ENCODE measurements at regions not wholly inside any gene's neighbourhood (a gene's known extent, or its start where the extent isn't known, plus 50 kb on each side); places are given as distances from the start of the nearest gene placed in this dataset.

DNA sequence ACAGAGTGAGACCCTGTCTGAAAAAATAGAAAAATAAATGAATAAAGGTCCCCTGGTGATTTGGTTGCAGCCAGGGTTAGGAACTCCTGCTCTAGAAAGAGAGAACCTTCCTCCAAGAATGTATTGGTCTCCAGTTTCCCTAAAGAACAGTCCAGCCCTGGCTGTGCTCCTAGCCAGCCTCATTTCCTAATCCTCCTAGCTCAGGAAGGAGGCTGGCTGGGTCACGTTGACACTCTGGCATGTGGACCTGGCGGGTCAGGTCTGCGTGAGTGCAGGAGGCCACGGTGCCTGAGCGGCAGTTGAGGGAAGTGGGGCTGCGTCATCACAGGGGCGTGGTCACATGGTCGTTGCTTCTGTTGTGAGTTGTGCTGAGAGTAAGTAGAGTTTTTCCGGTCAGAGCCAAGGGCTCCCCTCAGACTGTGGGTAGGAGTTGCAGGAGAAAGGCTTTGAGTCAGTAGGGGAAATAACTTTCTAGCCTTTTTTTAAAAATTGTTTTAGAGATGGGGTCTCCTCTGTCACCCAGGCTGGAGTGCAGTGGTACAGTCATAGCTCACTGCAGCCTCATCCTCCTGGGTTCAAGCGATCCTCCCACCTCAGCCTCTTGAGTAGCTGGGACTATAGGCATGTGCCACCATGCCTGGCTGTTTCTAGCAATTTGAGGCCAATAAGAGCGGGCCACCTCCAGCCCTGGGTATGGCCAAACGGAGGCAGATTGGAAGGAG lies 194.0 kb upstream of the CIBAR2 start (continued):
- TF ChIP-seq ZNF569 (CRISPR knock-in tag; IDR thresholded peaks at IDR 0.05; ENCODE audit: borderline replicate concordance) (no peak), ZNF83 (CRISPR knock-in tag; IDR thresholded peaks at IDR 0.05; ENCODE audit: borderline replicate concordance) (no peak), ZNF160 (CRISPR knock-in tag; IDR thresholded peaks at IDR 0.05) (no peak; the same call in 1 of the 2 replicates), SNAI1 (CRISPR knock-in tag; IDR thresholded peaks at IDR 0.05; ENCODE audit: borderline replicate concordance) (no peak), STAT5B (CRISPR knock-in tag; IDR thresholded peaks at IDR 0.05) (0 out of 2 replicates have a peak, but pooled peaks have one; percentile 38), ZNF557 (CRISPR knock-in tag; IDR thresholded peaks at IDR 0.05) (no peak; the same call in 1 of the 2 replicates), ZSCAN30 (CRISPR knock-in tag; IDR thresholded peaks at IDR 0.05) (no peak), THAP11 (CRISPR knock-in tag; IDR thresholded peaks at IDR 0.05) (peak; percentile 75), ZMYM3 (CRISPR knock-in tag; IDR thresholded peaks at IDR 0.05) (peak; percentile 93), SMAD9 (CRISPR knock-in tag; IDR thresholded peaks at IDR 0.05) (0 out of 2 replicates have a peak, but pooled peaks have one; percentile 72), CBX1 (IDR thresholded peaks at IDR 0.05; ENCODE audit: low read depth) (no peak), PHB2 (IDR thresholded peaks at IDR 0.05; ENCODE audit: partially characterized antibody) (no peak)
- TF ChIP-seq, protein P1, sequence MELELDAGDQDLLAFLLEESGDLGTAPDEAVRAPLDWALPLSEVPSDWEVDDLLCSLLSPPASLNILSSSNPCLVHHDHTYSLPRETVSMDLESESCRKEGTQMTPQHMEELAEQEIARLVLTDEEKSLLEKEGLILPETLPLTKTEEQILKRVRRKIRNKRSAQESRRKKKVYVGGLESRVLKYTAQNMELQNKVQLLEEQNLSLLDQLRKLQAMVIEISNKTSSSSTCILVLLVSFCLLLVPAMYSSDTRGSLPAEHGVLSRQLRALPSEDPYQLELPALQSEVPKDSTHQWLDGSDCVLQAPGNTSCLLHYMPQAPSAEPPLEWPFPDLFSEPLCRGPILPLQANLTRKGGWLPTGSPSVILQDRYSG (CRISPR knock-in tag; IDR thresholded peaks at IDR 0.05), result no peak
- TF ChIP-seq, protein P2, sequence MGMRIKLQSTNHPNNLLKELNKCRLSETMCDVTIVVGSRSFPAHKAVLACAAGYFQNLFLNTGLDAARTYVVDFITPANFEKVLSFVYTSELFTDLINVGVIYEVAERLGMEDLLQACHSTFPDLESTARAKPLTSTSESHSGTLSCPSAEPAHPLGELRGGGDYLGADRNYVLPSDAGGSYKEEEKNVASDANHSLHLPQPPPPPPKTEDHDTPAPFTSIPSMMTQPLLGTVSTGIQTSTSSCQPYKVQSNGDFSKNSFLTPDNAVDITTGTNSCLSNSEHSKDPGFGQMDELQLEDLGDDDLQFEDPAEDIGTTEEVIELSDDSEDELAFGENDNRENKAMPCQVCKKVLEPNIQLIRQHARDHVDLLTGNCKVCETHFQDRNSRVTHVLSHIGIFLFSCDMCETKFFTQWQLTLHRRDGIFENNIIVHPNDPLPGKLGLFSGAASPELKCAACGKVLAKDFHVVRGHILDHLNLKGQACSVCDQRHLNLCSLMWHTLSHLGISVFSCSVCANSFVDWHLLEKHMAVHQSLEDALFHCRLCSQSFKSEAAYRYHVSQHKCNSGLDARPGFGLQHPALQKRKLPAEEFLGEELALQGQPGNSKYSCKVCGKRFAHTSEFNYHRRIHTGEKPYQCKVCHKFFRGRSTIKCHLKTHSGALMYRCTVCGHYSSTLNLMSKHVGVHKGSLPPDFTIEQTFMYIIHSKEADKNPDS (CRISPR knock-in tag; IDR thresholded peaks at IDR 0.05), result 0 out of 2 replicates have a peak, but pooled peaks have one; percentile 37
- TF ChIP-seq, protein P3, sequence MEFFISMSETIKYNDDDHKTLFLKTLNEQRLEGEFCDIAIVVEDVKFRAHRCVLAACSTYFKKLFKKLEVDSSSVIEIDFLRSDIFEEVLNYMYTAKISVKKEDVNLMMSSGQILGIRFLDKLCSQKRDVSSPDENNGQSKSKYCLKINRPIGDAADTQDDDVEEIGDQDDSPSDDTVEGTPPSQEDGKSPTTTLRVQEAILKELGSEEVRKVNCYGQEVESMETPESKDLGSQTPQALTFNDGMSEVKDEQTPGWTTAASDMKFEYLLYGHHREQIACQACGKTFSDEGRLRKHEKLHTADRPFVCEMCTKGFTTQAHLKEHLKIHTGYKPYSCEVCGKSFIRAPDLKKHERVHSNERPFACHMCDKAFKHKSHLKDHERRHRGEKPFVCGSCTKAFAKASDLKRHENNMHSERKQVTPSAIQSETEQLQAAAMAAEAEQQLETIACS (CRISPR knock-in tag; IDR thresholded peaks at IDR 0.05), result no peak
- TF ChIP-seq, protein P4, sequence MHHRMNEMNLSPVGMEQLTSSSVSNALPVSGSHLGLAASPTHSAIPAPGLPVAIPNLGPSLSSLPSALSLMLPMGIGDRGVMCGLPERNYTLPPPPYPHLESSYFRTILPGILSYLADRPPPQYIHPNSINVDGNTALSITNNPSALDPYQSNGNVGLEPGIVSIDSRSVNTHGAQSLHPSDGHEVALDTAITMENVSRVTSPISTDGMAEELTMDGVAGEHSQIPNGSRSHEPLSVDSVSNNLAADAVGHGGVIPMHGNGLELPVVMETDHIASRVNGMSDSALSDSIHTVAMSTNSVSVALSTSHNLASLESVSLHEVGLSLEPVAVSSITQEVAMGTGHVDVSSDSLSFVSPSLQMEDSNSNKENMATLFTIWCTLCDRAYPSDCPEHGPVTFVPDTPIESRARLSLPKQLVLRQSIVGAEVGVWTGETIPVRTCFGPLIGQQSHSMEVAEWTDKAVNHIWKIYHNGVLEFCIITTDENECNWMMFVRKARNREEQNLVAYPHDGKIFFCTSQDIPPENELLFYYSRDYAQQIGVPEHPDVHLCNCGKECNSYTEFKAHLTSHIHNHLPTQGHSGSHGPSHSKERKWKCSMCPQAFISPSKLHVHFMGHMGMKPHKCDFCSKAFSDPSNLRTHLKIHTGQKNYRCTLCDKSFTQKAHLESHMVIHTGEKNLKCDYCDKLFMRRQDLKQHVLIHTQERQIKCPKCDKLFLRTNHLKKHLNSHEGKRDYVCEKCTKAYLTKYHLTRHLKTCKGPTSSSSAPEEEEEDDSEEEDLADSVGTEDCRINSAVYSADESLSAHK (CRISPR knock-in tag; IDR thresholded peaks at IDR 0.05; ENCODE audit: borderline replicate concordance), result no peak
- TF ChIP-seq, protein P5, sequence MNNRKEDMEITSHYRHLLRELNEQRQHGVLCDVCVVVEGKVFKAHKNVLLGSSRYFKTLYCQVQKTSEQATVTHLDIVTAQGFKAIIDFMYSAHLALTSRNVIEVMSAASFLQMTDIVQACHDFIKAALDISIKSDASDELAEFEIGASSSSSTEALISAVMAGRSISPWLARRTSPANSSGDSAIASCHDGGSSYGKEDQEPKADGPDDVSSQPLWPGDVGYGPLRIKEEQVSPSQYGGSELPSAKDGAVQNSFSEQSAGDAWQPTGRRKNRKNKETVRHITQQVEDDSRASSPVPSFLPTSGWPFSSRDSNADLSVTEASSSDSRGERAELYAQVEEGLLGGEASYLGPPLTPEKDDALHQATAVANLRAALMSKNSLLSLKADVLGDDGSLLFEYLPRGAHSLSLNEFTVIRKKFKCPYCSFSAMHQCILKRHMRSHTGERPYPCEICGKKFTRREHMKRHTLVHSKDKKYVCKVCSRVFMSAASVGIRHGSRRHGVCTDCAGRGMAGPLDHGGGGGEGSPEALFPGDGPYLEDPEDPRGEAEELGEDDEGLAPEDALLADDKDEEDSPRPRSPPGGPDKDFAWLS (CRISPR knock-in tag; IDR thresholded peaks at IDR 0.05; ENCODE audit: borderline replicate concordance), result no peak
- TF ChIP-seq, protein P6, sequence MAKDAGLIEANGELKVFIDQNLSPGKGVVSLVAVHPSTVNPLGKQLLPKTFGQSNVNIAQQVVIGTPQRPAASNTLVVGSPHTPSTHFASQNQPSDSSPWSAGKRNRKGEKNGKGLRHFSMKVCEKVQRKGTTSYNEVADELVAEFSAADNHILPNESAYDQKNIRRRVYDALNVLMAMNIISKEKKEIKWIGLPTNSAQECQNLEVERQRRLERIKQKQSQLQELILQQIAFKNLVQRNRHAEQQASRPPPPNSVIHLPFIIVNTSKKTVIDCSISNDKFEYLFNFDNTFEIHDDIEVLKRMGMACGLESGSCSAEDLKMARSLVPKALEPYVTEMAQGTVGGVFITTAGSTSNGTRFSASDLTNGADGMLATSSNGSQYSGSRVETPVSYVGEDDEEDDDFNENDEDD (CRISPR knock-in tag; IDR thresholded peaks at IDR 0.05; ENCODE audit: borderline replicate concordance), result peak; percentile 97
